ENCODE measurements at regions not wholly inside any gene's neighbourhood (a gene's known extent, or its start where the extent isn't known, plus 50 kb on each side); places are given as distances from the start of the nearest gene placed in this dataset.

GRCh38 chr18:70641156-70641775, 352.4 kb downstream of the SOCS6 start:
- TF ChIP-seq, protein P1, sequence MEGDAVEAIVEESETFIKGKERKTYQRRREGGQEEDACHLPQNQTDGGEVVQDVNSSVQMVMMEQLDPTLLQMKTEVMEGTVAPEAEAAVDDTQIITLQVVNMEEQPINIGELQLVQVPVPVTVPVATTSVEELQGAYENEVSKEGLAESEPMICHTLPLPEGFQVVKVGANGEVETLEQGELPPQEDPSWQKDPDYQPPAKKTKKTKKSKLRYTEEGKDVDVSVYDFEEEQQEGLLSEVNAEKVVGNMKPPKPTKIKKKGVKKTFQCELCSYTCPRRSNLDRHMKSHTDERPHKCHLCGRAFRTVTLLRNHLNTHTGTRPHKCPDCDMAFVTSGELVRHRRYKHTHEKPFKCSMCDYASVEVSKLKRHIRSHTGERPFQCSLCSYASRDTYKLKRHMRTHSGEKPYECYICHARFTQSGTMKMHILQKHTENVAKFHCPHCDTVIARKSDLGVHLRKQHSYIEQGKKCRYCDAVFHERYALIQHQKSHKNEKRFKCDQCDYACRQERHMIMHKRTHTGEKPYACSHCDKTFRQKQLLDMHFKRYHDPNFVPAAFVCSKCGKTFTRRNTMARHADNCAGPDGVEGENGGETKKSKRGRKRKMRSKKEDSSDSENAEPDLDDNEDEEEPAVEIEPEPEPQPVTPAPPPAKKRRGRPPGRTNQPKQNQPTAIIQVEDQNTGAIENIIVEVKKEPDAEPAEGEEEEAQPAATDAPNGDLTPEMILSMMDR (conservative IDR thresholded peaks at IDR 0.05; ENCODE audit: low read depth, low read length) = no peak
- no peak for TF ChIP-seq EZH2 (IDR thresholded peaks at IDR 0.05; ENCODE audit: borderline replicate concordance, low read depth, low read length, poor library complexity, severe bottlenecking)

Data from A673 (cell line).